ENCODE measurements at regions not wholly inside any gene's neighbourhood (a gene's known extent, or its start where the extent isn't known, plus 50 kb on each side); places are given as distances from the start of the nearest gene placed in this dataset.
A peak's percentile ranks its signal among the peaks of the same experiment; 100 is the strongest.

- peak; percentile 17 for DNase-seq
These were observed 263.4 kb downstream of the PLA2G4A start for GRCh38 chr1:187092104-187092503.

GRCh38 chr1:187096689-187097088, 267.9 kb downstream of the PLA2G4A start:
- no peak for DNase-seq

- no peak for DNase-seq
These were observed 281.6 kb downstream of the PLA2G4A start for GRCh38 chr1:187110351-187110750.

- DNase-seq, result no peak
These were observed 286.0 kb downstream of the PLA2G4A start for GRCh38 chr1:187114792-187115191.

GRCh38 chr1:187121661-187122060, 292.9 kb downstream of the PLA2G4A start:
- DNase-seq, result no peak

- no peak for DNase-seq
These were observed 293.8 kb downstream of the PLA2G4A start for GRCh38 chr1:187122566-187122965.

GRCh38 chr1:187129132-187129531, 300.4 kb downstream of the PLA2G4A start:
- no peak for DNase-seq

GRCh38 chr1:187143783-187144182, 315.0 kb downstream of the PLA2G4A start:
- DNase-seq, result no peak

GRCh38 chr1:187146388-187146787, 317.6 kb downstream of the PLA2G4A start:
- no peak for DNase-seq

- DNase-seq, result no peak
These were observed 322.8 kb downstream of the PLA2G4A start for GRCh38 chr1:187151555-187151954.

GRCh38 chr1:187153047-187153446, 324.3 kb downstream of the PLA2G4A start:
- DNase-seq, result no peak

GRCh38 chr1:187157115-187157514, 328.4 kb downstream of the PLA2G4A start:
- DNase-seq, result no peak

- no peak for DNase-seq
These were observed 328.8 kb downstream of the PLA2G4A start for GRCh38 chr1:187157552-187157951.

- DNase-seq, result no peak
These were observed 338.8 kb downstream of the PLA2G4A start for GRCh38 chr1:187167555-187167954.

- no peak for DNase-seq
These were observed 339.5 kb downstream of the PLA2G4A start for GRCh38 chr1:187168297-187168696.

GRCh38 chr1:187185389-187185788, 356.6 kb downstream of the PLA2G4A start:
- DNase-seq, result no peak

- no peak for DNase-seq
These were observed 368.9 kb downstream of the PLA2G4A start for GRCh38 chr1:187197685-187198084.

- DNase-seq, result no peak
These were observed 374.5 kb downstream of the PLA2G4A start for GRCh38 chr1:187203257-187203656.

- DNase-seq, result no peak
These were observed 383.6 kb downstream of the PLA2G4A start for GRCh38 chr1:187212377-187212776.

- DNase-seq, result no peak
These were observed 397.6 kb downstream of the PLA2G4A start for GRCh38 chr1:187226396-187226795.

- DNase-seq, result no peak
These were observed 400.0 kb downstream of the PLA2G4A start for GRCh38 chr1:187228790-187229189.

- DNase-seq, result no peak
These were observed 400.7 kb downstream of the PLA2G4A start for GRCh38 chr1:187229496-187229895.

- no peak for DNase-seq
These were observed 406.0 kb downstream of the PLA2G4A start for GRCh38 chr1:187234706-187235105.

- no peak for DNase-seq
These were observed 407.4 kb downstream of the PLA2G4A start for GRCh38 chr1:187236199-187236598.

- DNase-seq, result no peak
These were observed 407.9 kb downstream of the PLA2G4A start for GRCh38 chr1:187236676-187237075.

- no peak for DNase-seq
These were observed 408.8 kb downstream of the PLA2G4A start for GRCh38 chr1:187237542-187237941.

Data from CD4-positive, alpha-beta T cell treated with Interleukin-17A for 4 hours (primary cell).